HG03066 (cell line): ENCODE measurements at regions not wholly inside any gene's neighbourhood (a gene's known extent, or its start where the extent isn't known, plus 50 kb on each side); places are given as distances from the start of the nearest gene placed in this dataset.

ENCODE experiments used
- ATAC-seq: cut with Tn5 transposase; IDR thresholded peaks from one replicate; pipeline ENCODE4 v1.9.1; 2021; ENCODE audit warnings: low read depth; ENCODE audit not compliant: unreplicated experiment

DNA sequence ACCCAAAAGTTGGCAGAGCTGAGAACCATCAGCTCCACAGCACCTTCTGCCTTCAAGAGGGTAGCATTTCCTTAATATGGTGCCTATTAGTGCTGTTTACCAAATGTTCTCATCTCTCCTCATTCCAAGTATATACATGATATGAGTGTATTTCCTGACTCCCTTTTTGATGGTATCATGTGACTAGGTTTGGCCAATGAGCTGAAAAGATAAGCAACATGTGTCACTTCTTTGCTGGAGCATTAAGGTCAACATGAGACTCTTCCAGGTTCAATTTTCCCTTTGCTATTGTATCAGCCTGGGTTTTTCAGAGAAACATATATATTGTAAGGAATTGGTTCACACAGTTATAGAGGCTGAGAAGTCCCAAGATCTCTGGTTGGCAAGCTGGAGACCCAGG lies 310.9 kb downstream of the HRH4 start:
- no peak for ATAC-seq

DNA sequence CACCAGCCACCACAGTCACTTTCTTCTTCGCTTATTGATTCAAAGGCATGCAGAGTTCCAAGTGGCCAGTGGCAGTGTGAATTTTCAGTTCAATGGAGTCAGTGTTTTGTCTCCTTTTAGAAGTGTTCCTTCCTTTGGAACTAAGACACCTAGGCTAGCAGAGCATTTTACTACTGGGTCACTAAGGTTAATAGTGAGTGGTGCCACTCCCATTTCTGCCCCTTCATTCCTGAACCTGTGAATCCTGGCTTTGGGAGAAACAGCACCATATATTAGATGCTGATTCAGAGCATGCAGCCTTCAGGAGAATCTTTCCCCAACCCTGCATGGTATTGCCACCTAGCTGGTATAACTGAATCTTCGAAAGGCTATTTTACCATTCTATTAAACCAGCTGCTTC lies 312.7 kb downstream of the HRH4 start:
- ATAC-seq, result no peak

DNA sequence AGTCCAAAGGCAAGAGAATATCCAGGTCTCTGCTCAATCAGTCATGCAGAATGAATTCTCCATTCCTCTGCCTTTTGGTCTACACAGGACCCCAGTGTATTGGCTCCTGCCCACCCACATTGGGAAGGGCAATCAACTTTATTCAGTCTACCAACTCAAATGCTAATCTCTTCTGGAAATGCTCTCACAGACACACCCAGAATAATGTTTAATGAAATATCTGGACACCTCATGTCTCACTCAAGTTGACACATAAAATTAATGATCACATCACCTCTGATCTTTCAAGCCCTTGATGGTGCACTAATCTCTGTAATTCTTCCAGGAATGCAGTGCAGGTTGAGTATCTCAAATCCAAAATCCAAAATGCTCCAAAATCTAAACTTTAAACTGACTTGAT lies 315.6 kb downstream of the HRH4 start:
- ATAC-seq, result no peak

DNA sequence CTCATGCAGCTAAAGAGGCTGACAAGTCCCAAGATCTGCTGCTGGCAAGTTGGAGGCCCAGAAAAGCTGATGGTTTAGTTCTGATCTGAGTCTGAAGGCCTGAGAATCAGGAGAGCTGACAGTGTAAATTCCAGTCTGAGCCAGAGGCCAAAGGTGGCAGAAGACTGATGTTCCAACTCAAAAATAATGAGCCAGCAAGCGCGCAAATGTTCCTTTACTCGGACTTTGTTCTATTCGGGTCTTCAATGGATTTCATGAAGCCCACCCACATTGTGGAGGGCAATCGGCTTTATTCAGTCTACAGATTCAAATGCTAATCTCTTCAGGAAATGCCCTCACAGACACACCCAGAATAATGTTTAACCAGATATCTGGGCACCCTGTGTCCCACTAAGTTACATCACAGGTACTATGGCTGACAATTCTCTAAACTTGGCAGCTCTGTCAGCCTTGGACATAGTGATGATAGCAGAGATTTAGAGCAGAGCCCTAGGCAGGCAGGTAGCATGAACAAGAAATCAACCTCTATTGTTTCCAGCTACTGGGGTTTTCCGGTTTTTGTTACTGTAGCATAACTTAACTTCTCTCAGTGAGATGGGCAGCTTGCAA lies 318.5 kb downstream of the HRH4 start:
- no peak for ATAC-seq

DNA sequence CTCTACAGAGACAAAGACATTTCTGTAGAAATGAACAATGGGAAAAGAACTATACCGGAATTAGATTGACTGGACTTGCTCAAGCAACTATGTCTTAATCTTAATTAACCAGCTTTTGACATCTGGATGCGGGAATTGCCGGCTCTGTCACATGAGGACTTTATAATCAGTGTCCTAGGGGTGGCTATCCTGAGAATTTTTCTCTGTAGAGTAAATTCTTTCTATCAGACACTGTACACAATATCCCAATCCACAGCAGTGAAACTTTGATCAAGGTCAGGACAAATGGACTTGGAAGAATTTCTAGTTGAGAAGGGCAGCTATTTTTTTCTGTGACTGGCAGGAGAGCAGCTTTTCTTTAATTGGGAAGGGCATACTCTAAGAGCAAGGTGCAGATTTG lies 322.1 kb downstream of the HRH4 start:
- no peak for ATAC-seq

DNA sequence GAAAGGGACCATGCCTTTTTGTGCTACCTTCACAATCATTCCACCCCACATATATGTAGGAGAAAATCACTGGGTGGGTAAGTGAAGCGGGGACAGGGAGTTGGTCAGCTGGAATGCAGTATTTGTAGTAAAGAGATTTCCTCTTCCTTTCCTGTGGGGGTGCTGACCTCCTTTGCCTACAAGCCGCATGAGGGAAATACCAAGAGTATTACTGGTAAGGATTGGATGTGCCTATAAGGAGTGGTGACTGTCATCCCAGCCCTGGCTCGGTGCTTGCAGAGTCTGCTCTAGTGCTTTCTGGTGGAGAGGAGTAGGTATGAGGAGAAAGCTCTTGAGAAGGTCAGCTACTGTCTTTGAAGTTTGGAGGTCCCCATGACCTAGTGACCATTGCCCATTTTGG lies 324.6 kb downstream of the HRH4 start:
- no peak for ATAC-seq

DNA sequence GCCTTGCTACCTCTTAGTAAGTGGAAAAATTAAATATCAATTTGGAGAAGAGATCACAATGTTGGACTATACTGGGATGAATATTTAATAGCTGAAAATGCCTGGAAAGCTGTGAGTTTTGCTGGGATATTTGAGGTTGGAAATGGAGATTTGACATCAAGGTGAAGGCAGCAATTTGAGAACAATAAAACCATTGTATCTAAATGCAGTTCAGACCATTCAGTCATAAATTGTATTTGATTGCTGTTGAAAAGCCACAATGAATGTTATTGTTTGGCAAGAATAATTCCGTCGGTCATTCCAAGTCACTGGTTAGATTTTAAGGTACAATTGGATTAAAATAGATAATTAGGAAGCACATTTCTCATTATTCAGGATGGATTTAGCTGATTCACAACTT lies 325.6 kb downstream of the HRH4 start:
- no peak for ATAC-seq

DNA sequence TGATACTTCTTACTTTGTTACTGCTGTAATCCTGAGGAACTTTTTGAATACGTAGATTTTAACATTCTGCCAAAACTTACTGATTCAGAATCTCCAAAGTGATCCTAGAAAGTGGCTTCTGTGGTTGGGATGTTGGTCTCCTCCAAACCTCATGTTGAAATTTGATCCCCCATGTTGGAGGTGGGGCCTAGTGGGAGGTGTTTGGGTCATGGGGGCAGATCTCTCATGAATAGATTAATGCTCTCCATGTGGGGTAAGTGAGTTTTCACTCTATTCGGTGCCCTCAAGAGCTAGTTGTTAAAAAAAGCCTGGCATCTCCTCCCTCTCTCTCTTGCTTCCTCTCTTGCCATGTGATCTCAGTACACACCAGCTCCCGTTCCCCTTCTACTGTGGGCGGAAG lies 329.9 kb downstream of the HRH4 start:
- no peak for ATAC-seq

DNA sequence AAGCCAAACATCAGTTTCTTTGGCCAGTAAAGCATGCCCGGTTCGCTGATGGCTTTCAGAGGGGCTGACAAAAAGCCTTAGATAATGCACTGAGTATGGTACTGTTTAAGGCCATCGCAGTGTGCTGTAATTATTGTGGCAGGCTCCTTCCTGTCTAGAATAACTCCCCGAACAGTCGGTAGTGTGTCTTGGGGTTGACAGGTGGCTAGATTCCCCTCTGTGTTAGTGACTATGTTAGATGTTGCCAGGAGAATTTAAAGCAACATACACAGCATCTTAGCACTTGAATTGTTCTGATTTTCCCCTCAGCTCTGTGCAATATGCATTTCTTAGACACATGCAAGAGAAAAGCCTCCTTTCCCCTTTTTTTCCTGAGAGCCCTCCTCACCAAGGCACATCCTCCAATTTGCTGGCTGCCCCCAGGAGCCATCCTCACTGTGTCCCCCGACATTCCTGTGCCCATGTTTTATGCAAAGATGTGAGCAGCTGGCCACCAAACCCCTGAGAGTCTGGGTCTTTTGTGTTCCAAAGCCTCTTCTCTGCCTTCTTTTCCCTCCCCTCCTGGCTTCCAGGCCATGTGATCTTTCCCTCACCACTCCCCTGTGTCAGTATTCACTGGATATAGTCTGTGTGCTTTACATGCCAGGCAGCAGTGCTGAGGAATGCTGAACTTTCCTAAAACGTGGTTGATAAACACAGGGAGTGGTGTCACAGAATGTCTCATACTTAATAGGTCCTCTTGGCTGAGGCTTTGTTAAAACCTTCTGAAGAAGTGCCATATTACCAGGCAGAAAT lies 331.5 kb downstream of the HRH4 start:
- no peak for ATAC-seq

DNA sequence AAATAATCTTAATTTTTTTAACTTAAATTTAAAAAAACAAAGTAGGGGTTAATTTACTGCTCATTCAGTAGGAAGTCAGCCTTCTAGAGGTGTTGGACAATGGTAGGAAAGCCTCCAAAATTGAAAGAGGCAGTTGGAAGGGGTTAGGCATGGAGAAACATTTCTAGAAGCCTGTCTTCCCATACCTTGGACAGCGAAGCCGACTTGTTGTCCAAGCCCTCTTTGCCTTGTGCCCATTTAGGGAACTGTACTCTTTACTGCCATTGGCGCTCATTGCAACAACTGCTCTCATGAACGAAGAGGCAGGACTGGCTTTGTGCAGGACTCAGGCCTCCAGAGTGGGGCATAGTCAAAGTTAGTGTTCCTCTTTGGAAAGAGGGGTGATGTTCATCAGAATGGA lies 333.3 kb downstream of the HRH4 start:
- ATAC-seq, result no peak

DNA sequence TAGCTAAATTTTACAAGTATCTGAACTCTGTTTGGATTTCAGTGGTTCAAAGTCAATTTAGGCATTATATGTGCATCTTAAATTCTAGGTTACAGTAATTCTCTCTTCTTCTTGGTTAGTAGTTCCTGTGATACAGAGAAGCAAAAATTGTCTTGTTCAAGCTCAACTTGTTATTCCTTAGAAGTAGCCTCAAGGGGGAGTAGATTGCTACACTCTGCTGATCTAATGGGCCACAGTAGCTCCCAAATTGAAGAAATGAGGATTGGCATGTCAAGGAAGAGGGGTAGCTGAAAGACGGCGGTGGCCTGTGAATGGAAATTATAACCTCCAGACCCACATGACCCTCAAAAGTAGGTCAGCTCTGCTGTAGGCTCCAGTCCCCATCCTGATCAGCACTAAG lies 334.7 kb downstream of the HRH4 start:
- ATAC-seq, result no peak

DNA sequence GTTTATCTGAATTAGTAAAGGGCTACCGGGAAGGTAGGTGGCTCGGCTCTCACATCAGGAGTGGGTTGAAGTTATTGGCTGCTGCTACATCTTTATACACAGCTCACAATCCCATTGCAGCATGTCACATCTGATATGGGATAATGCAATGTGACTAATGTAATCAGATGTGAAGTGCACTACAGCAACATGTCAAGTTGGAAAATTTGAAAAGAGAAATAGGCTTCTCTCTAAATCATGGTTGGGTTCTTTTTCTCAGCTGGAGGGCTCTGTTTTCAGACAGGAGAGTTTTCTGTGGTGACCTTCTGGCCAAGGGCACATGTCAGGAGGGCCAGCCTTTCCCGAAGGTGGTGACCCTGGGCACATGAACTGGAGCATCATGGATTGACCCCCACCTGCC lies 337.5 kb downstream of the HRH4 start:
- ATAC-seq, result no peak

DNA sequence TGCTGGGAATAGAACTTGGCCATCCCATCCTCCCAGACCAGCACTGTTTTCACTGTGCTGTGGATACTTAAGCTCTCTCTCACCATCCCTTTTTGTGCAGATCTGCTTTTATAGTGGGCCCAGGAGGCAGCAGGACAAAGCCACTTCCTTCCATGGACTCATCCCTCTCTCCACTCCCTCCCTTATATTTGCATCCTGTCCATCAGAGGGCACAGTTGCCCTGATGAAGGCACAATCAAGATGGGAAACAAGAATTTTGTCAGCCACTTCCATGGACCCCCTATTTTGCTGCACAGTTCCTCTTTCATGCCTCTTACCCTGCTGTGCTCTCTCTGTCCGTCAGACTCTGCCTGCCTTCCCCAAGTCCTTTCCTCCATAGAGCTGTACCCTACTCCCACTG lies 338.7 kb downstream of the HRH4 start:
- no peak for ATAC-seq

DNA sequence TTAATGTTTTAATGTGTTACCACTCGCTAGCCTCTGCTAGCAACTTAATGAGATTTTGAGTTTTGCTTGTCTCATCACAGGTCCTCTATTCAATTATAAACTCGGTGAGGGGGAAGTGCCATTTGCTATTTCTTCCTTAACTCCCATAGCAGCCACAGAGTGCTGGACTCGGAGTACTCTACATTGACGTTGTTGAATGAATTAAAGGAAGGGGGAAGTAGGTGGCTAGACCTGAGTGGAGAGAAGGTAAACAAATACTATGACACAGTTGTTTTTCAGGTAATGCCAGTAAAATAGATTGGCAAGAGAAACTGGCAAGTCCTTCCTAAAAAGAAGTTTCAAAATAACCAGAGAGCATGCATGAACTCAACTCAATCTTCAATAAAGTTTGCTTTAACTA lies 339.3 kb downstream of the HRH4 start:
- no peak for ATAC-seq

DNA sequence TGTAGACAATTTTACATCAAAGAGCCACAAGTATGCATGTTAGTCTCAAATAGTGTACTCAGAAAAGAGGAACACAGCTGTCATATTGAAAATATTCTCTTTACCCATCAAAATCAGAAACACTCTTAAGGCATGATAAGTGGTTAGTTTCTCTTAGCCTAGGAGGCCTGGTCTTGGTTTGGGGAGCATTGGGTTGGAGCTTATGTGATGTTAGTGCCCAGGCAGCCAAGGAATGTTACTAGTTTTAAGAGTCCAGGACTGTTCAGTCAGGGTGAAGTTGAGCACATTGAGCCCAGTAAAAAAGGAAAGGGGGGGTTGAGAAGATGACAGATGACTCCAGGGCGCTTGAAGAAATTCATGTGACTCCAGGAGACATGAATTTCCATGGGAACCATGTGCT lies 340.6 kb downstream of the HRH4 start:
- no peak for ATAC-seq

DNA sequence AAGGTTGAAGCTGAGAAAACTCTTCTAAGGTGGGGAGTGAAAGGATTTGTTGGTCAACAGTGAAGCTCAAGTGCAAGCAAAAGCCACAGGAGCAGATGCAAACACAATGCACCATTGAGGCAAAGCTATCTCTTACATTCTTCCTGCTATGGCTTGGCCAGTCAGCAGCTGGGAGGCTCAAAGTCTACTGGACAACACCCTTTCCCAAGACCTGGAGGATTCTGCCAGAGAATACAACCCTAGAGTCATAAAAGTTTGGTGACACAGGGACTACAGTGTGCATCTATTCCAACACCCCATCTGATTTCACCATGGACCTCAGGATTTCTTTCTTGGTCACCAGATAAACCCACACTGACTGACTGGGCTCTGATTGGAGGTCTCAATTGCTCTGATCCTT lies 342.0 kb downstream of the HRH4 start:
- ATAC-seq, result no peak

DNA sequence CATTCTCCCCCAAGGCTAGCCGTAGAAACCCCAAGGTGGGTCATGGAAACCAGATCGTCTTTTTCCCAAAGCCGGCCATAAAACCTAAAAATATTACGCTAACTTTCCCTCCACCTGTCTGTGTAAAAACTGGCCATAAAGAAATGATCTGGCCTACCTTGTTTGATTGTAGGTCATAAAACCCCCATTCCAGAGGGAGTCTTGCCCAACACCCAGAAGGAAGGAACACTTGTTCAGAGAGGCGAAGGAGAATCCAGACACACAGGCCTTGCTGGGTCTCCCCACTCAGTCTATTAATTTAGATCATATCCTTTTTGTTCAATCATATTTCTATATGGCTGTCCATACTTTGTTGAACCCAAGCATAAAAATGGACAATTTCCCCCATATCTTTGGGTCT lies 344.7 kb downstream of the HRH4 start:
- ATAC-seq, result no peak

DNA sequence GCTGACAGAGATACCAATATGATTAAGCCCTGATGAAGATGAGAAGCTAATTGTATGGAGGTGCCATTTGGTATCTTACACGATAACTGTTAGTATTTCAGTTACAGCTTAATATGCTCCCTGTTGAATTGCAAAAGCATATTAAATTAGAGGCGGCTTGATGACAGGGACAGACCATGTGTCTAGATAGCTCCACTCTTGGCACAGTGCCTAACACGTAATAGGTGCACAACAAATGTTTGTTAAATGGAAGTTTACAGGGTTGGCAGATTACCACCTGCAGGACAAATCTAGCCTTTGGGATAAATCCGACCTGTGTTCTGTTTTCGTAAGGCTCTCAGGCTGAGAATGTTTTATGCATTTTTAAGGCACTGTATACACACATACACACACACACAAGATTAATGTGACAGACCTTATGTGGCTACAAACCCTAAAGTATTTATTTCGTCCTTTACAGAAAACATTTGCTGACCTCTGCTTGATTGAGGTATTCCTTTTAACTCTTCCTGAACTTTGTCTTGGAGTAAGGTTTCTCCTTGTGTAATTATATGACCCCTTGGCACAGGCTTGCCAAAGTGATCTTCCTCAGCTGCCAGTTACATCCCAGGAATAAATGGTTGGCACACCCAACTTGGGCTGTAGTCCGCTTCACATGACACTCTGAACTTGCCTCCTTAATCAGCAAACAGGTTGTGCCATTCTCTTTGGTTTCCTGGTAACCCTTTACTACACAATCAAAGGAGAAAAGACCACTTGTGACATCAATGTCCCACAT lies 348.9 kb downstream of the HRH4 start:
- ATAC-seq, result no peak

DNA sequence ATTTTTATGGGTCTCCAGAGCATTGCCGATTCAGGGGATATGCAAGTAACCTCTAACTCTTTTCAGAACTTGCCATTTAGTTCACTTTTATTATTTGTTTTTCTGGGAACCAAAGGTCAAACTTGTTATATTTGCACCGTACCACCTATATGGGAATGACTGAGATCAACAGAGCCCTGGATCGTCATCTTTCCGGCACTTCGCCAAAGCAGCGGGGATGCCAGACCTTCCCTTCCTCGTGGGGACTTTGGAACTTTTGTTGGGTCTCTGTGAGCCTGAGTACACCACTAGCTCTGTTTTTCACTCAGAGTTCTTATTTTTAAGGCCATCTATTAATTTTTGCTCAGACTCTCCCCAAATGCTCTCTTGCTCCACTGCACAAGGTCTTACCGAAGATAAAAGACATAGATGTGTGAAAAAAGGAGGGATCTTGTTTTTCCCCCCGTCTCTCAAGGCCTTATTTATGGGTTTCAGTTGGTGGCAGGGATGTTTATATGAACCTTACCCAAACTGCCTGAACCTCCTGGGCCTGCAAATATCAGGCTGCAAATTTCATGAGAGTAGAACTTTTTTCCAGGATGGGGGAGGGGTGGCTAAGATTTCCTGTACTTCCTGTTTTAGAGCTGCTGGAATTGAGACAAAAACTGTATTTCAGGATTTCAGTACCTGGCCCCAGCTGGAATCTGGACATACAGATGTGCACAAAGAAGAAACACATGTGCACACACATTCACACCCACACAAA lies 350.3 kb downstream of the HRH4 start:
- ATAC-seq, result no peak

DNA sequence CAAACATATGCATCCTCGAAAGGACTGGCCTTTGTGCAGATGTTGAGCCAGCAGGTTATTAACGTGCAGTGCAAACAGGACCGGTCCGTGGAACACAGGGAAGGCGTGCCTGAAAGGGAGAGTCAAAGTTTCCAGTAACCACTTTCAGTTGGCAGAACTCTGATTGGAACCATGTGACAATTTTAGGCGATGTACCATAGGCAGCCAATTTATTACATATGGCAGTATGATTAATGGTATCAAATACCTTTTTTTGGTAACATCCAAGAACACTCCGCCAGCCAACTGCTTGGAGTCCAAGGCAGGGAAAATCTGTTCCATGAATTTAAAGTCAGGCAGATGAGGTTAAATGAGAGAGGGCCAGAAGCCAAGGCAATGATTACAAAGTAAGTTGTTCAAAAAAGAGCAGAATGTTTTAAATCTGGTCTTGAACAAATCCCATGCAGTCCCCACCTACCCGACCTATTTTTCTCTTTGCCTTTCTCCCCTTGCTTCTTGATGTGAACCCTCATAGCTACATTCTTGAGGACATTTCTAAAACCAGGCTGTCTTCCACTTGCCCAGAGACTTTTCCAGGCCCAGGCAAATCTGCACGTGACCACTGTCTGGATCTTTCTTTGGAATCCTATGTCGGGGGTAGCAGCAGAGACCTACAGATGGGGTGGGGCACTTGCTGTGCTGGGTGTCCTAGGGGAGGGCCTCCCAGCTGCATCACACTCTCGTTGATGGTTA lies 351.7 kb downstream of the HRH4 start:
- ATAC-seq, result no peak
